Common myeloid progenitor, CD34-positive (primary cell): ENCODE measurements at regions not wholly inside any gene's neighbourhood (a gene's known extent, or its start where the extent isn't known, plus 50 kb on each side); places are given as distances from the start of the nearest gene placed in this dataset.
A peak's percentile ranks its signal among the peaks of the same experiment; 100 is the strongest.
"Not testable (repeated sequence)": the region's sequence is repeated elsewhere in the genome, so short reads cannot be mapped to it uniquely, and the experiment has no call there.

Experiments
- CTCF ChIA-PET: fragments of 350-600 bp; sonication (Branson Sonifier 250); formaldehyde crosslinking; loops from one replicate; lab custom pipeline; 2021; ENCODE audit warnings: antibody characterized with exemption; lab: Charles Lee
- POLR2A ChIA-PET: fragments of 350-600 bp; sonication (Branson Sonifier 250); formaldehyde crosslinking; loops from one replicate; lab custom pipeline; 2021; ENCODE audit warnings: antibody characterized with exemption; lab: Charles Lee
- DNase-seq, 3 donors: peaks; one replicate each; pipeline versions ENCODE4 v3.0.0 to v3.0.0-alpha.2; 2013
- H3K27ac ChIP-seq, 2 experiments: 1 replicate in 1 of 2; 2 replicates in 1 of 2; pipeline ENCODE4 v1.7.0; 2013; ENCODE audit warnings: inconsistent platforms in 2 of 2, low read length in 2 of 2, mild to moderate bottlenecking in 2 of 2, low read depth in 1 of 2, moderate library complexity in 1 of 2; ENCODE audit not compliant: severe bottlenecking in 2 of 2, insufficient read depth in 1 of 2, poor library complexity in 1 of 2
- H3K27me3 ChIP-seq, 5 experiments: replicated peaks in 2 of 5; 1 replicate in 3 of 5; 2 replicates in 2 of 5; pipeline versions ENCODE4 v1.6.1 to v1.7.0; 2013; ENCODE audit warnings: low read length in 4 of 5, mild to moderate bottlenecking in 2 of 5, moderate library complexity in 2 of 5, inconsistent platforms in 1 of 5; ENCODE audit not compliant: insufficient read depth in 5 of 5, control insufficient read depth in 4 of 5
- H3K36me3 ChIP-seq, 4 experiments: 1 replicate in 2 of 4; 2 replicates in 2 of 4; pipeline versions ENCODE4 v1.6.1 to v1.7.0; 2013; ENCODE audit warnings: low read length in 3 of 4, control low read depth in 1 of 4, mild to moderate bottlenecking in 1 of 4; ENCODE audit not compliant: control insufficient read depth in 4 of 4, insufficient read depth in 4 of 4
- H3K4me1 ChIP-seq, 4 experiments: 1 replicate in 3 of 4; 2 replicates in 1 of 4; pipeline versions ENCODE4 v1.6.1 to v1.7.1; 2013; ENCODE audit warnings: low read length in 3 of 4, mild to moderate bottlenecking in 3 of 4, control low read depth in 1 of 4, inconsistent platforms in 1 of 4, moderate library complexity in 1 of 4; ENCODE audit not compliant: control insufficient read depth in 4 of 4, insufficient read depth in 4 of 4; ENCODE audit errors: control extremely low read depth in 1 of 4
- H3K4me3 ChIP-seq, 7 experiments: 1 replicate in 4 of 7; 2 replicates in 3 of 7; pipeline versions ENCODE4 v1.5.1 to v1.7.0; 2013; ENCODE audit warnings: mild to moderate bottlenecking in 7 of 7, low read length in 6 of 7, moderate library complexity in 6 of 7, inconsistent platforms in 2 of 7, low read depth in 2 of 7, control low read depth in 1 of 7; ENCODE audit not compliant: insufficient read depth in 4 of 7, control insufficient read depth in 1 of 7; ENCODE audit errors: extremely low read depth in 1 of 7
- H3K9me3 ChIP-seq, 5 experiments: 1 replicate in 4 of 5; 2 replicates in 1 of 5; pipeline versions ENCODE4 v1.6.1 to v1.7.1; 2013; ENCODE audit warnings: low read length in 4 of 5, mild to moderate bottlenecking in 2 of 5, inconsistent platforms in 1 of 5, low read depth in 1 of 5, moderate library complexity in 1 of 5; ENCODE audit not compliant: control insufficient read depth in 4 of 5, insufficient read depth in 2 of 5; ENCODE audit errors: control extremely low read depth in 1 of 5
- WGBS: methylation state at CpG from one replicate; pipeline ENCODE4 v1.1.5; 2013; ENCODE audit not compliant: insufficient coverage; 5-methylcytosine and 5-hydroxymethylcytosine counted together

- H3K4me3 ChIP-seq, H3K36me3 ChIP-seq, H3K9me3 ChIP-seq, POLR2A ChIA-PET, H3K27ac ChIP-seq: not testable (repeated sequence)
- 90% methylated on average over 2 of the region's 9 CpGs for WGBS
- CTCF ChIA-PET = interaction anchor here (1.2 kb wide), 1 partner anchor 12 kb away, joined by 3 read pairs; no protein-coding TSS in a partner anchor
- H3K27me3 ChIP-seq = peaks cover 3 to 27% (median 9%) of the 10 kb centered on the region in 5 experiments
- DNase-seq = peak in 2 of 3 donors; percentile 13 to 23
- H3K4me1 ChIP-seq = peaks cover 0 to 10% (median 7%) of the 10 kb centered on the region in 4 experiments
Measured at GRCh38 chr10:30682377-30683199, 53.0 kb upstream of the LYZL2 start.

- Histone ChIP-seq H3K4me1 (peaks cover 0 to 10% (median 7%) of the 10 kb centered on the region in 4 experiments), H3K27me3 (peaks cover 0 to 17% (median 9%) of the 10 kb centered on the region in 5 experiments), H3K4me3 (no peak overlapping the region), H3K36me3 (no peaks in the 10 kb centered on the region), H3K9me3 (peaks cover 0 to 8% (median 0%) of the 10 kb centered on the region in 5 experiments), H3K27ac (no peak overlapping the region)
- no peak for DNase-seq
- ChIA-PET POLR2A (no interaction called here), CTCF (interaction anchor here (0.7 to 1.7 kb wide), 3 partner anchors 12 to 24 kb away, joined by 3 to 6 read pairs (median 3); no protein-coding TSS in a partner anchor)
- 100% methylated on average over 1 of the region's 1 CpG for WGBS
Measured at GRCh38 chr10:30680908-30681307, 51.4 kb upstream of the LYZL2 start.
